ENCODE measurements at regions not wholly inside any gene's neighbourhood (a gene's known extent, or its start where the extent isn't known, plus 50 kb on each side); places are given as distances from the start of the nearest gene placed in this dataset.

- ChIA-PET POLR2A (no interaction called here), CTCF (no interaction called here)
- H3K4me1 Mint-ChIP-seq = no peaks in the 10 kb centered on the region
- no peak for TF ChIP-seq ZNF317 (CRISPR knock-in tag; IDR thresholded peaks at IDR 0.05; ENCODE audit: borderline replicate concordance, low read depth)
- H3K27me3 Mint-ChIP-seq (ENCODE audit: low read depth) = no peaks in the 10 kb centered on the region
- H3K27ac Mint-ChIP-seq = no peak overlapping the region
- H3K4me3 Mint-ChIP-seq = no peak overlapping the region
- H3K9me3 Mint-ChIP-seq = no peaks in the 10 kb centered on the region
- DNase-seq (ENCODE audit: low spot score) (no peak), ATAC-seq (no peak)
- no peaks in the 10 kb centered on the region for H3K36me3 Mint-ChIP-seq
Measured at GRCh38 chr13:57250472-57250871, 83.5 kb downstream of the PRR20E start.

- H3K27me3 Mint-ChIP-seq (ENCODE audit: low read depth) = no peaks in the 10 kb centered on the region
- H3K4me3 Mint-ChIP-seq = no peak overlapping the region
- POLR2A ChIA-PET = no interaction called here
- no peaks in the 10 kb centered on the region for H3K9me3 Mint-ChIP-seq
- no peak overlapping the region for H3K27ac Mint-ChIP-seq
- no peak for ATAC-seq
- TF ChIP-seq ZNF416 (CRISPR knock-in tag; IDR thresholded peaks at IDR 0.05) (no peak), PREB (CRISPR knock-in tag; IDR thresholded peaks at IDR 0.05; ENCODE audit: borderline replicate concordance) (no peak), ZNF281 (CRISPR knock-in tag; IDR thresholded peaks at IDR 0.05) (no peak)
- no peak for DNase-seq (ENCODE audit: low spot score)
- no peaks in the 10 kb centered on the region for H3K36me3 Mint-ChIP-seq
- no peaks in the 10 kb centered on the region; the same call in 1 of the 2 replicates for H3K4me1 Mint-ChIP-seq
- CTCF ChIA-PET = no interaction called here
Measured at GRCh38 chr13:57253551-57253950, 86.6 kb downstream of the PRR20E start.

GRCh38 chr13:57264965-57265364 is 98.0 kb downstream of the PRR20E start:
- CTCF ChIA-PET = no interaction called here
- no peaks in the 10 kb centered on the region for H3K27me3 Mint-ChIP-seq (ENCODE audit: low read depth)
- H3K9me3 Mint-ChIP-seq = peaks cover 15% of the 10 kb centered on the region
- H3K27ac Mint-ChIP-seq = no peak overlapping the region
- DNase-seq (ENCODE audit: low spot score) (no peak), ATAC-seq (no peak)
- H3K4me3 Mint-ChIP-seq = no peak overlapping the region
- TF ChIP-seq TEAD1 (CRISPR knock-in tag; IDR thresholded peaks at IDR 0.05) (no peak), E2F4 (CRISPR knock-in tag; IDR thresholded peaks at IDR 0.05; ENCODE audit: borderline replicate concordance, low read depth) (no peak)
- no peaks in the 10 kb centered on the region; the same call in 1 of the 2 replicates for H3K36me3 Mint-ChIP-seq
- POLR2A ChIA-PET = no interaction called here
- no peaks in the 10 kb centered on the region for H3K4me1 Mint-ChIP-seq

- Mint-ChIP-seq H3K4me1 (no peaks in the 10 kb centered on the region), H3K9me3 (peaks cover 15% of the 10 kb centered on the region), H3K27me3 (ENCODE audit: low read depth) (no peaks in the 10 kb centered on the region), H3K36me3 (no peaks in the 10 kb centered on the region; the same call in 1 of the 2 replicates), H3K4me3 (no peak overlapping the region), H3K27ac (no peak overlapping the region)
- TF ChIP-seq RORB (CRISPR knock-in tag; IDR thresholded peaks at IDR 0.05) (no peak), ZNF532 (CRISPR knock-in tag; IDR thresholded peaks at IDR 0.05; ENCODE audit: borderline replicate concordance) (no peak), ERG (CRISPR knock-in tag; IDR thresholded peaks at IDR 0.05) (no peak), ZNF416 (CRISPR knock-in tag; IDR thresholded peaks at IDR 0.05) (no peak), ZBTB21 (CRISPR knock-in tag; IDR thresholded peaks at IDR 0.05; ENCODE audit: borderline replicate concordance) (no peak), SMAD3 (CRISPR knock-in tag; IDR thresholded peaks at IDR 0.05; ENCODE audit: borderline replicate concordance) (no peak), MXD4 (CRISPR knock-in tag; IDR thresholded peaks at IDR 0.05; ENCODE audit: borderline replicate concordance) (no peak), ZBTB43 (CRISPR knock-in tag; IDR thresholded peaks at IDR 0.05) (no peak), ETV6 (CRISPR knock-in tag; IDR thresholded peaks at IDR 0.05) (no peak), ATF3 (CRISPR knock-in tag; conservative IDR thresholded peaks at IDR 0.05) (no peak)
- no peak for ATAC-seq
- ChIA-PET CTCF (no interaction called here), POLR2A (no interaction called here)
- DNase-seq (ENCODE audit: low spot score) = no peak
Measured at GRCh38 chr13:57270493-57270892, 103.5 kb downstream of the PRR20E start.
